LNCaP clone FGC (cell line): ENCODE measurements at regions not wholly inside any gene's neighbourhood (a gene's known extent, or its start where the extent isn't known, plus 50 kb on each side); places are given as distances from the start of the nearest gene placed in this dataset.

Experiments used
- DNase-seq: peaks from one replicate; pipeline ENCODE4 v3.0.0-alpha.2; 2011; ENCODE audit warnings: low read depth
- H3K4me3 ChIP-seq: 2 replicates; pipeline ENCODE4 v1.5.1; 2011; ENCODE audit warnings: mild to moderate bottlenecking, low read depth, low read length, control low read depth
- TF ChIP-seq, protein P1 (sequence below): IDR thresholded peaks from 2 replicates; pipeline ENCODE4 v1.5.1; 2012; ENCODE audit warnings: mild to moderate bottlenecking; ENCODE audit not compliant: control insufficient read depth, insufficient read depth; ENCODE audit errors: extremely low read depth

DNA sequence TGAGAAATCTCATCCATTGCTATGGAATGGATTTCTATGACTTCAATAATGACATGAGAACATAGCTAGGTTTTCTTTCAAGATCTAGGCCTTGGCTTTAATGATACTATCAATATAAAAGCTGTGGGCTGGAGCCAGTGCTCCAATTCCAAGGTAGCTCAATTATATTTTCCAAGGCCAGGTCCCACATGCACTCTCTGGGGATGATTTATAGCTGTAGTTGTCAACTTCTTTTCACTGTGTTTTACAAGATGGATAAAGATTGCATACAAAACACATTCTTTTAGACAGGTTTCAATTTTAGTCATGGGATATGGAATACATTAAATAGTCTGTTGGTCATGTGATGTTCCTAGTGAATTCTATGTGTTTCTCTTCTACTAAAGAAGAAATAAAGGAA, 156.7 kb downstream of the DCAF12L1 start:
- no peak overlapping the region for H3K4me3 ChIP-seq
- TF ChIP-seq, protein P1, sequence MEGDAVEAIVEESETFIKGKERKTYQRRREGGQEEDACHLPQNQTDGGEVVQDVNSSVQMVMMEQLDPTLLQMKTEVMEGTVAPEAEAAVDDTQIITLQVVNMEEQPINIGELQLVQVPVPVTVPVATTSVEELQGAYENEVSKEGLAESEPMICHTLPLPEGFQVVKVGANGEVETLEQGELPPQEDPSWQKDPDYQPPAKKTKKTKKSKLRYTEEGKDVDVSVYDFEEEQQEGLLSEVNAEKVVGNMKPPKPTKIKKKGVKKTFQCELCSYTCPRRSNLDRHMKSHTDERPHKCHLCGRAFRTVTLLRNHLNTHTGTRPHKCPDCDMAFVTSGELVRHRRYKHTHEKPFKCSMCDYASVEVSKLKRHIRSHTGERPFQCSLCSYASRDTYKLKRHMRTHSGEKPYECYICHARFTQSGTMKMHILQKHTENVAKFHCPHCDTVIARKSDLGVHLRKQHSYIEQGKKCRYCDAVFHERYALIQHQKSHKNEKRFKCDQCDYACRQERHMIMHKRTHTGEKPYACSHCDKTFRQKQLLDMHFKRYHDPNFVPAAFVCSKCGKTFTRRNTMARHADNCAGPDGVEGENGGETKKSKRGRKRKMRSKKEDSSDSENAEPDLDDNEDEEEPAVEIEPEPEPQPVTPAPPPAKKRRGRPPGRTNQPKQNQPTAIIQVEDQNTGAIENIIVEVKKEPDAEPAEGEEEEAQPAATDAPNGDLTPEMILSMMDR, result no peak
- no peak for DNase-seq

DNA sequence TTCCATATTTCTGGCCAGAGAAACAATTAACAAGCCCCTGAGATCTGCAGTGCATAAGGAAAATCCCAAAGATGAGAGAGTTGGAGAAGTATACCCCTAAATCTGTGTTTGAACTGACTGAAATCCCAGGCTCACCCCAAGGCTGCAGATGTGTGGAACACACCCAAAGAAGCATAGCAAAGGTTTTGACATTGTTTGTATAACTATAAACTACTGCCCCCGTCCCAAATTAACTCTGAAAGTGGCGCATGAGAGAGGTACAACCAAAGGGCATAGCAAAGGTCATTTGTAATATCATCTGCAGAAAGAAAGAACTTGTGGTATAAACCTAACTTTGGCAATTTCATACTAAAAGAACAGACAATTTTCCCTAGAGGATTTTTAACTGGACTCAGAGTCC, 157.9 kb downstream of the DCAF12L1 start:
- TF ChIP-seq, protein P1, result no peak
- no peak for DNase-seq
- H3K4me3 ChIP-seq, result no peak overlapping the region

DNA sequence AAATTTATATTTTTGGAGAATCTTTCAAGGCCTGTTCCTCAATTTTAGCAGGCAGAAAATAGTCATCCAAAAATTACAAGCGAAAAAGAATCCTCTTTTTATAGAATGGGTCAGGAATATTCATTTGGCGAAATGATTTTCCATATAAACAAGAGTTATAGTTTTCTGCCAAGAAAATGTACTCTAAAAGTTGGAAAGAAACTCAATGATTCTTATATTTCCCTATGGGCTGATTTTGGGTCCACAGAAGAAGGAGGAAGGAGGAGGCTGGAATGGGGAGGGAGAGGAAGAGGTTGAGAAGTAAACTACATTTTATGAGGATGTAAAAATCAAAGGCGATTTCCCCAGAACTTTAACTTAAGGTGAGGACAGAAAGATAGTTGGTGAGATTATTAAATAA, 159.3 kb downstream of the DCAF12L1 start:
- DNase-seq, result no peak
- TF ChIP-seq, protein P1, result no peak
- no peak overlapping the region for H3K4me3 ChIP-seq

DNA sequence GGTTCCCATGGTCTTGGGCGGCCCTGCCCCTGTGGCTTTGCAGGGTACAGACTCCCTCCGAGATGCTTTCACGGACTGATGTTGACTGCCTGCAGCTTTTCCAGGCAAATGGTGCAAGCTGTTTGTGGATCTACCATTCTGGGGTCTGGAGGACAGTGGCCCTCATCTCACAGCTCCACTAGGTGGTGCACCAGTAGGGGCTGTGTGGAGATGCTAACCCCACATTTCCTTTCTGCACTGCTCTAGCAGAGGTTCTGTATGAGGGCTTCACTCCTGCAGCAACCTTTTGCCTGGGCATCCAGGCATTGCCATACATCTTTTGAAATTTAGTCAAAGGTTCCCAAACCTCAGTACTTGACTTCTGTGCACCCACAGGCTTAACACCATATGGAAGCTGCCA, 176.1 kb downstream of the DCAF12L1 start:
- no peak overlapping the region for H3K4me3 ChIP-seq
- no peak for DNase-seq
- TF ChIP-seq, protein P1, result no peak

DNA sequence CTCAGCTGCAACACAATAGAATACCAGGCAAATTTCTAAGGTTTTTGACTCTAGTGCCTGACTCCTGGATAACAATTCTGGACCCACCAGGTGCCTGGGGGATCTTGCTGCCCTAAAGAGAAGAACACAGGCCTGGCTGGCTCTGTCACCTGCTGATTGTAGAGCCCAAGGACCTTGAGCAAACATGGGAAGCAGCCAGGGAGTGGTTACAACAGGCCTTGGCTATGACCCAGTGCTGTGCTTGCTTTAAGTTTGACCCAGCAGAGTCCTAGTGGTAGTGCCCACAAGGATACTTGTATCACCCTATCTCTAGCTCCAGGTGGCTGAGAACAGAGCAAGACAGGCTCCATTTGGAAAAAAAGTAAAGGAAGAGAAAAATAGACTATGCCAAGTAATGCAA, 176.8 kb upstream of the DCAF12L2 start:
- TF ChIP-seq, protein P1, result no peak
- H3K4me3 ChIP-seq, result no peak overlapping the region
- peak; percentile 26 for DNase-seq

DNA sequence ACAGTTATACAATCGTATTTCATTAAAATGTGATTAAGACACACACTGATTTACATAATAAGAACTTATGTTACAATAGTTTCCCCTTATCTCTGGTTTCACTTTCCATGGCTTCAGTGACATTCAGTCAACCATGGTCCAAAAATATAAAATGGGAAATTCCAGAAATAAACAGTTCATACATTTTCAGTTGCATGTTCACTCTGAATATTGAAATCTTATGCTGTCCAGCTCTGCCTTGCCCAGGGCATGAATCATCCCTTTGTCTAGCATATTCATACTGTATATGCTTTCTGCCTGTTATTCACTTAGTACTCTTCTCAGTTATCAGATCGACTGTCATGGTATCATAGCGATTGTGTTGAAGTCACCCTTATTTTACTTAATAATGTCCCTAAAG, 173.8 kb upstream of the DCAF12L2 start:
- H3K4me3 ChIP-seq, result no peak overlapping the region

DNA sequence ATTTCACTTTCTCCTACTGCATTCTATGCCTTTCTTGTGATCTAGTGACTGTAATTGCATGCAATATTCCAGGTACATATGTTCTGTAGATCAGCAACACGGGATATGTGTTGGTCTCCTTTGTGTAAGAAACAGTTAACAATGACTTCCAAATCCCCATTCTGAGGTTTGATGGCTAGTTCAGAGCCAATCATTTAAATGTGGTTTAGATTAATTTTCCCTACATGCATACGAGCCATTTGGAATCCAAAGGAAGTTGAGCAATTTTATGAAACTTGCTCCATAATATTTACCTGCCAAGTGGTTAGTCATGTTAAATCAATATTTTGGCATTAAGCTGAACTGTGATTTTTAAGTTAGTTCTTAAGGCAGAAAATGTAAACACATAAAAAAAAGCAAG, 172.8 kb upstream of the DCAF12L2 start:
- no peak overlapping the region for H3K4me3 ChIP-seq

More for the DNA sequence above, 173.8 kb upstream of the DCAF12L2 start:
- TF ChIP-seq, protein P1, result no peak
- DNase-seq, result no peak

More for the DNA sequence above, 172.8 kb upstream of the DCAF12L2 start:
- TF ChIP-seq, protein P1, result no peak
- DNase-seq, result no peak
